K562 (cell line): ENCODE measurements at regions not wholly inside any gene's neighbourhood (a gene's known extent, or its start where the extent isn't known, plus 50 kb on each side); places are given as distances from the start of the nearest gene placed in this dataset.

Experiments
- ASH1L ChIP-seq: fragments of 450-650 bp; IDR thresholded peaks from 2 replicates; pipeline ENCODE4 v1.6.1; 2018; ENCODE audit warnings: borderline replicate concordance, mild to moderate bottlenecking, low read depth; ENCODE audit not compliant: partially characterized antibody
- HNRNPH1 ChIP-seq: fragments of 200-400 bp; formaldehyde crosslinking; optimal IDR thresholded peaks from 2 replicates; pipeline ENCODE3; 2017; ENCODE audit warnings: low read depth, mild to moderate bottlenecking, low read length, moderate library complexity
- JUN ChIP-seq, 2 experiments: sonication (generic) in 1 of 2; formaldehyde crosslinking in 1 of 2; IDR thresholded peaks; 2 replicates each; pipeline versions ENCODE4 v1.6.1 to v1.8.0; 2012 to 2022; ENCODE audit warnings: borderline replicate concordance in 2 of 2, mild to moderate bottlenecking in 2 of 2, improper control_type of control experiment in 1 of 2, low read depth in 1 of 2, low read length in 1 of 2, missing genetic modification reagents in 1 of 2
- JUND ChIP-seq, 2 experiments: IDR thresholded peaks; 2 replicates in 1 of 2; 3 replicates in 1 of 2; pipeline ENCODE4 v1.6.1; 2011; ENCODE audit warnings: borderline replicate concordance in 2 of 2, low read depth in 2 of 2, low read length in 2 of 2, improper control_type of control experiment in 1 of 2, missing biosample characterization in 1 of 2, missing genetic modification characterization in 1 of 2, missing genetic modification reagents in 1 of 2
- MGA ChIP-seq: fragments of 450-650 bp; IDR thresholded peaks from 2 replicates; pipeline ENCODE4 v1.6.1; 2016; ENCODE audit warnings: mild to moderate bottlenecking, moderate library complexity

DNA sequence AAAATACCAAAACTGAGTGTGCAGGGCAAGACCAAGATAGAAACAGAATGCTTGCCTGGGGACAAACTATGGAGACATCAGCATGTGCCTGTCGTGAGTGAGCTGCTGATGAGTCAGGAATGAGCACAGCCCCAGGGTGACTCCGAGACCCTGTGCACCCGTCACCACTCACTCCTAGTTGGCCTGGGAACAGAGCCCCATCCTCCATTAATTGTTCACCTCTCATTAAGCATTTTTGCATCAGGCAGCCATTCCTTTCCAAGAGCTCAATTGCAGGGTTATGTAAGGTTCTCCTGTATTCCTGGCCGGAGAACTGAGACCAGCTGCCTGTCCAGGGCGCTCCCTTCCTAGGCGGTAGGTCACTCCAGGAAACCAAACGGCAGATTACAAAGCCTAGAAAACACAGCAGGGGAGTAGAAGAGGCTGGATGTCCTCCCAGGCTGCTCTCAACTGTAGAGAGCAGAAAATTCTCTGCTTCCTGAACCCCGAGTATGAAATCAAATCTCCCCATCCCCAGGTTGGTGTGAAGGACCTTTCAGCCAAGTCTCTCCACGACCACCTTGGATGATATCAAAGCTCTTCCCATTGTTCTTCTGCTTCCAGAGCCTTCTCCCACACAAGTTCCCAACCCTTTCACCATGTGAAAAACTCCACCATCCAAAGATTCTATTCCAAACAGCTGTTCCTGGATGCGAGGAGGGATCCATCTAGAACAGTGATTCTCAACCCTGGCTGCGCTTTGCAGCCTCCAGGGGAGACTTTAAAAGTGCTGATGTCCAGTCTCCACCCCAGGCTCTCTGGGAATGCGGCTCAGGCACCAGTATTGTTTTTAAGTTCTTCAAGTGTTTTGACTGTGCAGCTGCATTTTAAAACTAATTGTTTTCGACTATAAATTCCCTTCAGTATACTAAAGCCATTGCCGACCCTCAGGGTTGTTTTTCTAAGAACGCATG lies 532.6 kb upstream of the JARID2 start (continued):
- TF ChIP-seq ASH1L (no peak), JUN (IDR thresholded peaks at IDR 0.05; ENCODE audit: borderline replicate concordance, low read depth, low read length) (peak; percentile 71; the same call in 1 of the 2 replicates), JUN (CRISPR knock-in tag; IDR thresholded peaks at IDR 0.05; ENCODE audit: borderline replicate concordance) (no peak), JUND (IDR thresholded peaks at IDR 0.05; ENCODE audit: borderline replicate concordance, low read depth, low read length) (no peak; the same call in 1 of the 2 replicates), JUND (tag; IDR thresholded peaks at IDR 0.05; ENCODE audit: borderline replicate concordance, low read depth, low read length) (peak; percentile 54; the same call in 2 of the 3 replicates), MGA (peak; percentile 75), HNRNPH1 (no peak)
